ENCODE measurements at regions not wholly inside any gene's neighbourhood (a gene's known extent, or its start where the extent isn't known, plus 50 kb on each side); places are given as distances from the start of the nearest gene placed in this dataset.
"Not testable (repeated sequence)": the region's sequence is repeated elsewhere in the genome, so short reads cannot be mapped to it uniquely, and the experiment has no call there.

DNA sequence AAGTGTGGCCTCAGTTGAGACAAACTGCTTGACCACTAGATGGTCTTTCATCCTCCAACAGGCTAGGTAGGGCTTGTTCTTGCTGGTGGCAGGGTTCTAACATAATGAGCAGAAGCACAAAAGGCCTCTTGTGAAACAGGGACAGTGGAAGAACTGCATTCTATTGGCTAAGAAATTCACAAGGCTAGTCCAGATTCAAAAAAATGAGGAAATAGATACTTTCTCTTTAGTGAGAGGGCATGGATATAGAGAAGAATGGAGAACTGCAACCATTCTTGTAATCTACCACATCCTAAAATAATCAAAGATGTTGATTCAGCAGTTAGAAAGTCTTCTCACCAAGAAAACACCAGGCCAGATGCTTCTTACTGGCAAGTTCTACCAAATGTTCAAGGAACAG is 143.7 kb upstream of the LRIG1 start:
- DNase-seq (ENCODE audit: insufficient read length, low spot score) (no peak), FAIRE-seq (no peak)
- no peak for TF ChIP-seq PAX5 (IDR thresholded peaks at IDR 0.05; ENCODE audit: insufficient read depth, low read length, severe bottlenecking)
- TF ChIP-seq SPI1 (IDR thresholded peaks at IDR 0.05; ENCODE audit: low read depth, low read length), result peak; percentile 18; the same call in 1 of the 2 replicates

DNA sequence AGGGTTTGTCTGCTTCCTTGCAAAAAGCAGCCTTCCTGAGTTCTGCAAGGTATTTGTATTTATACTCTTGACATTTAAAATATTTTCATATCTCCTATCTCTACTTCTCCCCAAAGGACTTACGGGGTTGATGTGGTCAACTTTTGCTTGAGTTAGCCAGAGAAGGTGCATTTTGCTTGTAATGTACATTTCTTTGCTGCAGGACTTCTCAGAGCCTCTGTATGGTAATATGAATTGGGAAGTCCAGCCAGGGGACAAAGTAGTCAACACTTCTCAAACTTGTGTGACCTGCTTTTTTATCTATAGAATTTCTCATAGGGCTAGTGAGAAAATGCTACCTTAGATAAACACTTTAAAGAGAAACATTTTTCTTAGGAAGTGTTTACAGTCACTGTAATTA is 148.2 kb upstream of the LRIG1 start:
- DNase-seq (ENCODE audit: insufficient read length, low spot score) (no peak), FAIRE-seq (no peak)
- TF ChIP-seq TAF1 (IDR thresholded peaks at IDR 0.05; ENCODE audit: low read depth, low read length) (no peak), POLR2A (IDR thresholded peaks at IDR 0.05; ENCODE audit: low read depth, low read length) (no peak), PAX5 (IDR thresholded peaks at IDR 0.05; ENCODE audit: insufficient read depth, low read length, severe bottlenecking) (no peak), POLR2AphosphoS5 (IDR thresholded peaks at IDR 0.05; ENCODE audit: low read depth, low read length) (no peak)

DNA sequence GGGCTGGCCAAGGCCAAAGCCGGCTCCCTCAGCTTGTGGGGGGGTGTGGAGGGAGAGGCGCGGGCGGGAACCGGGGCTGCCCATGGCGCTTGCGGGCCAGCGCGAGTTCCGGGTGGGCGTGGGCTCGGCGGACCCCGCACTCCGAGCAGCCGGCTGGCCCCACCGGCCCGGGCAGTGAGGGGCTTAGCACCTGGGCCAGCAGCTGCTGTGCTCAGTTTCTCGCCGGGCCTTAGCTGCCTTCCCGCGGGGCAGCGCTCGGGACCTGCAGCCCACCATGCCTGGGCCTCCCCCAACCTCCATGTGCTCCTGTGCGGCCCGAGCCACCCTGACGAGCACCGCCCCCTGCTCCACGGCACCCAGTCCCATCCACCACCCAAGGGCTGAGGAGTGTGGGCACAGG is 150.7 kb upstream of the LRIG1 start:
- not testable (repeated sequence) for DNase-seq (ENCODE audit: insufficient read length, low spot score); FAIRE-seq

DNA sequence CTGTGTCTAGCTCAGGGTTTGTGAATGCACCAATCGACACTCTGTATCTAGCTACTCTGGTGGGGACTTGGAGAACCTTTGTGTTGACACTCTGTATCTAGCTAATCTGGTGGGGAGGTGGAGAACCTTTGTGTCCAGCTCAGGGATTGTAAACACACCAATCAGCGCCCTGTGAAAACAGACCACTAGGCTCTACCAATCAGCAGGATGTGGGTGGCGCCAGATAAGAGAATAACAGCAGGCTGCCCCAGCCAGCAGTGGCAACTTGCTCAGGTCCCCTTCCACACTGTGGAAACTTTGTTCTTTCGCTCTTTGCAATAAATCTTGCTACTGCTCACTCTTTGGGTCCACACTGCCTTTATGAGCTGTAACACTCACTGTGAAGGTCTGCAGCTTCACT is 151.3 kb upstream of the LRIG1 start:
- not testable (repeated sequence) for FAIRE-seq; DNase-seq (ENCODE audit: insufficient read length, low spot score)

DNA sequence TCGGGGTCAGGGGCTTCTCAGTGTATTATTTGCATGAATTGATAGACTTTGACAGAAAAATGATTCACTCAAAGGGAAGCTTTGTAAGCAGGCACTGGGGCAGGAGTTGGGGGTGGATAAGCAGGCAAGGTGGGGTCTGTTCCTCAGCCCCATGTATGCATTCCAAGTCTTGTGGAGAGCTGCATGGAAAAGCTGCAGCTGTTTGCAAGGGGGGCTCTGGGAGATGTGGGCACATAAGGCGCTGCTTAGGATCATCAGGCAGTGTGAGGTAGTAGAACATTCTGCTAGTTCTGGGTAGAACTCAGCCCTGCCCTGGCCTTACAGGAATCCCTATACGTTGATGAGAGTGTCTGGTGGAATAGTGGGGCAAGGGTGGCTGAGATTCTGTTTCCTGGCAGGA is 154.2 kb upstream of the LRIG1 start:
- FAIRE-seq, result no peak
- TF ChIP-seq SPI1 (IDR thresholded peaks at IDR 0.05; ENCODE audit: low read depth, low read length) (no peak), POLR2AphosphoS5 (IDR thresholded peaks at IDR 0.05; ENCODE audit: low read depth, low read length) (no peak), PAX5 (IDR thresholded peaks at IDR 0.05; ENCODE audit: insufficient read depth, low read length, severe bottlenecking) (no peak), POU2F2 (IDR thresholded peaks at IDR 0.05; ENCODE audit: low read depth, low read length) (no peak), POLR2A (IDR thresholded peaks at IDR 0.05; ENCODE audit: low read depth, low read length) (no peak), TAF1 (IDR thresholded peaks at IDR 0.05; ENCODE audit: low read depth, low read length) (no peak)
- no peak for DNase-seq (ENCODE audit: insufficient read length, low spot score)

DNA sequence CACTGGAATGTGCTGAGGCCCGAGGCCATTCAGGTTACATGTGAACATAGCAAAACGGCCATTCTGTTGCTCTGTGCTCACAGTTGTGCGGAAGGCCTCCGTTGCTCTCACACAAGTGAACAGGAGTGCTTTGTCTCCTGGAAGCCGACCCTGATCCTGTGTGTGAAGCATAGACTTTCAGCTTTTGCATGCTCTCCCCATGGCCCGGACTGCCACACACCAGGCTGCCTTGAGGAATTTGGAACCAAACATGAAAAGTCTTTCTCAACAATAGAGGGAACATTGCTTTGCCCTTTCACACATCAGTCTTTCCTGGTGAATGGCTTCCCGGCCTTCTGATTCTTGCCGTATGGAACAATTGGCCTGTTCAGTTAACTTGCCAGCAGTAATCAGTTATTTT is 154.8 kb upstream of the LRIG1 start:
- FAIRE-seq, result no peak
- DNase-seq (ENCODE audit: insufficient read length, low spot score), result no peak
- TF ChIP-seq SPI1 (IDR thresholded peaks at IDR 0.05; ENCODE audit: low read depth, low read length) (no peak), POLR2AphosphoS5 (IDR thresholded peaks at IDR 0.05; ENCODE audit: low read depth, low read length) (no peak), POU2F2 (IDR thresholded peaks at IDR 0.05; ENCODE audit: low read depth, low read length) (no peak), TAF1 (IDR thresholded peaks at IDR 0.05; ENCODE audit: low read depth, low read length) (no peak), PAX5 (IDR thresholded peaks at IDR 0.05; ENCODE audit: insufficient read depth, low read length, severe bottlenecking) (no peak), POLR2A (IDR thresholded peaks at IDR 0.05; ENCODE audit: low read depth, low read length) (no peak)

DNA sequence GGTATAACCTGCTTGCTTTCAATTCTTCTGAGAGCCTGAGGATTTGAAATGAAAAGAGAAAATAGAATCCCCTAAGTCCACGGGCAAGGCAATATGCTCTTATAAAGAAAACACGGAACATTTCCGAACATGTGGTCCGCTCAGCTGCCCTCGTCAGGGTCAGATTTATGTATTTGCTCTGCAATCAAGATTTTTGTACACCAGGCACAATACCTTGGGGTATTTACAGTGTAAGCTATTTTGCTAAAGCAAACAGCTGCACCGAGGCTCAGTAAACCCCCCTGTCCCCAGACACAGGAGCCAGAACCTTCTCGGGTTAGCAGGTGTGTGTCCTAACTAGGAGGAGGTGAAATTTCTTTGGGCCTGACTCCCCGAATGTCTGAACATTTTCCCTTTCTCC is 155.8 kb upstream of the LRIG1 start:
- TF ChIP-seq PAX5 (IDR thresholded peaks at IDR 0.05; ENCODE audit: insufficient read depth, low read length, severe bottlenecking) (no peak), POU2F2 (IDR thresholded peaks at IDR 0.05; ENCODE audit: low read depth, low read length) (no peak), TAF1 (IDR thresholded peaks at IDR 0.05; ENCODE audit: low read depth, low read length) (no peak), SPI1 (IDR thresholded peaks at IDR 0.05; ENCODE audit: low read depth, low read length) (no peak), POLR2A (IDR thresholded peaks at IDR 0.05; ENCODE audit: low read depth, low read length) (no peak), POLR2AphosphoS5 (IDR thresholded peaks at IDR 0.05; ENCODE audit: low read depth, low read length) (no peak)
- FAIRE-seq (no peak), DNase-seq (ENCODE audit: insufficient read length, low spot score) (no peak)

DNA sequence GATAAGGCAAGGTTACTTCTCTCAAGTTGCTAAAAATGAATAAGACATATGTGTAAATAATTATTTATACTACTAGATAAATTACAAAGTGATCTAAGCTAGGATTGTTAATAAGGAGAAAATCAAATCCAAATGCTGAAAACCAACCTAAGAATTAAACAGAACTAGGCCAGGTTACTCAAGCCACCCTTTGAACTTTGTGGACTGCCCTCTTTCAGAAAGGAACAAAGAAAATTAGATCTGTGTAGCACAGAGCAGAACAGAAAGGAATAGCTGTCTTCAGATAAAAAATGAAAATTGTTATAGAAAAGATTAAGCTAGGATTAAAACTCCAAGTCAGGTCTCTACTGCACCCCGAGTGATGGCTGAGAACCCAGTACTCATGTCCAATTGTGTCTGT is 158.2 kb upstream of the LRIG1 start:
- FAIRE-seq (no peak), DNase-seq (ENCODE audit: insufficient read length, low spot score) (no peak)
- TF ChIP-seq POU2F2 (IDR thresholded peaks at IDR 0.05; ENCODE audit: low read depth, low read length) (no peak), POLR2AphosphoS5 (IDR thresholded peaks at IDR 0.05; ENCODE audit: low read depth, low read length) (no peak), TAF1 (IDR thresholded peaks at IDR 0.05; ENCODE audit: low read depth, low read length) (no peak)

DNA sequence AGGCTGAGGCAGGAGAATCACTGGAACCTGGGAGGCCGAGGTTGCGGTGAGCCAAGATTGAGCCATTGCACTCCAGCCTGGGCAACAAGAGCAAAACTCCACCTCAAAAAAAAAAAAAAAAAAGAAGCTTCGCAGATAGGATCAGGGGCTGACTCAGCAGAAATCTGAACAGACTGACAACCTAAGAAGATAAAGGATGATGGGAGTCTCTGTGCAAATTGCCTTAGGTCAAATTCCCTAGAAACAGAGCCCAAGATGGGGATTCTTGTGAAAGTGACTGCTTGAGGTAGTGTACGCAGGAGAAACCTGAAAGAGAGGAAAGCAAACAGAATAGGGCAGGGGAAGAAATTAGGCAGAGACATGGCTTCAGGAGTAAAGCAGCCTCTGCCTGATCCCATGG is 160.8 kb upstream of the LRIG1 start:
- TF ChIP-seq POU2F2 (IDR thresholded peaks at IDR 0.05; ENCODE audit: low read depth, low read length), result no peak
- TF ChIP-seq PAX5 (IDR thresholded peaks at IDR 0.05; ENCODE audit: insufficient read depth, low read length, severe bottlenecking), result no peak
- no peak for TF ChIP-seq POLR2A (IDR thresholded peaks at IDR 0.05; ENCODE audit: low read depth, low read length)
- TF ChIP-seq TAF1 (IDR thresholded peaks at IDR 0.05; ENCODE audit: low read depth, low read length), result no peak
- TF ChIP-seq SPI1 (IDR thresholded peaks at IDR 0.05; ENCODE audit: low read depth, low read length), result no peak
- no peak for TF ChIP-seq POLR2AphosphoS5 (IDR thresholded peaks at IDR 0.05; ENCODE audit: low read depth, low read length)
- DNase-seq (ENCODE audit: insufficient read length, low spot score) (no peak), FAIRE-seq (no peak)

DNA sequence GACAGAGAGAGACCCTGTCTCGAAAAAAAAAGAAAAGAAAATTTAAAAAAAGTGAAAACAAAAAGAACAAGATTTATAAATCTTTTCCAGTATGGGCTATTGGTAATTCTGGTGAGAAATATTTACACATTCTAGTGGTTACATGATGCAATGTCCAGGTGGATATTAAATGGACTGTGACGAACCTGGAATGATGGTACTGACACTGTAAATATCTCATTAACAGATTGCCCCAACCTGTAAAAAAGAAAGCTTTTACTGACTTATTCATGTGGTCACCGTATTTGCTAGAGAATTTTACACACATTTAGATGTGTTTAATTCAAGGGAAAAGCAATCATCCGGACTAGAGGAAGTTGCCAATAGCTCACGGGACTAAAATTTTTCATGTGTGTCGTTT is 162.1 kb upstream of the LRIG1 start:
- FAIRE-seq (no peak), DNase-seq (ENCODE audit: insufficient read length, low spot score) (no peak)
- no peak for TF ChIP-seq POLR2A (IDR thresholded peaks at IDR 0.05; ENCODE audit: low read depth, low read length)
- TF ChIP-seq TAF1 (IDR thresholded peaks at IDR 0.05; ENCODE audit: low read depth, low read length), result no peak
- TF ChIP-seq SPI1 (IDR thresholded peaks at IDR 0.05; ENCODE audit: low read depth, low read length), result no peak
- no peak for TF ChIP-seq PAX5 (IDR thresholded peaks at IDR 0.05; ENCODE audit: insufficient read depth, low read length, severe bottlenecking)
- TF ChIP-seq POLR2AphosphoS5 (IDR thresholded peaks at IDR 0.05; ENCODE audit: low read depth, low read length), result no peak
- no peak for TF ChIP-seq POU2F2 (IDR thresholded peaks at IDR 0.05; ENCODE audit: low read depth, low read length)

DNA sequence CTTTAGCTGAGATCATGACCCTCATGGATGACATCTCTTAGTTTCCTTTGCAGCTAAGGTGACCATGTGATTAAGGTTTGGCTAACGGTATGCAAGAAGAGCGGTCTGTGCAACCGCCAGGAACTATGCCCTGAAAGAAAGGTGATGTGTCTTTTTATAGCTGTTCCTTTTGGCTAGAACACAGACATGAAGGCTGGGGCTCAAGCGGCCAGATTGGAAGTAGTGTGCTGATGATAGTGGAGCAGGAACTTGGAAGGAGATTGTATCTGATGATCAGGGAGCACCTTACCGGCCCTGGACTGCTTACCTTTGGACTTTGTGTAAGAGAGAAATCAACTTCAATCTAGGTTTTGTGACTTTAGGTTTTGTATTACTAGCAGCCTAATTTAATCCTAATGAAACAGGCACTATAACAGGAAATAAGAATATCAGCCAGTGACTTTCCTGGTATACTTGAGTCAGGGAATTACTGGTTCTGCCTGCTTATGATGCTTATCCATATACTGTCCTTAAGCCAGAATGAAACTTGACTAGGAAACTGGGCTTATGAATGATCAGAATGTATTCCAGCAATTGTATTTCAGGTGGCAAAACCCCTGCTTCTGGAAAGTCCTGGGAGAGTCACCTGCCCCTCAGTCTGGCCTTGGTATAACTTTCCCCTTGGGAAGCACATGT is 164.3 kb upstream of the LRIG1 start:
- FAIRE-seq (no peak), DNase-seq (ENCODE audit: insufficient read length, low spot score) (no peak)
- TF ChIP-seq POLR2AphosphoS5 (IDR thresholded peaks at IDR 0.05; ENCODE audit: low read depth, low read length), result no peak
- TF ChIP-seq PAX5 (IDR thresholded peaks at IDR 0.05; ENCODE audit: insufficient read depth, low read length, severe bottlenecking), result no peak
